ENCODE measurements at regions not wholly inside any gene's neighbourhood (a gene's known extent, or its start where the extent isn't known, plus 50 kb on each side); places are given as distances from the start of the nearest gene placed in this dataset.
A peak's percentile ranks its signal among the peaks of the same experiment; 100 is the strongest.

- Mint-ChIP-seq H3K9me3 (no peaks in the 10 kb centered on the region), H3K27ac (peak overlapping the region; percentile 51; the same call in 1 of the 2 replicates), H3K4me3 (peak overlapping the region; percentile 57), H3K36me3 (no peaks in the 10 kb centered on the region), H3K27me3 (ENCODE audit: low read depth) (peaks cover 8% of the 10 kb centered on the region), H3K4me1 (peaks cover 54% of the 10 kb centered on the region)
- TF ChIP-seq NR2C2 (CRISPR knock-in tag; IDR thresholded peaks at IDR 0.05) (no peak), EMX1 (CRISPR knock-in tag; IDR thresholded peaks at IDR 0.05) (no peak), CREB1 (CRISPR knock-in tag; IDR thresholded peaks at IDR 0.05) (no peak), ZNF138 (CRISPR knock-in tag; conservative IDR thresholded peaks at IDR 0.05) (no peak), ZNF219 (CRISPR knock-in tag; IDR thresholded peaks at IDR 0.05; ENCODE audit: borderline replicate concordance) (no peak), NFE2L1 (CRISPR knock-in tag; IDR thresholded peaks at IDR 0.05) (no peak), ETV6 (CRISPR knock-in tag; IDR thresholded peaks at IDR 0.05) (no peak), ZNF425 (CRISPR knock-in tag; conservative IDR thresholded peaks at IDR 0.05) (no peak), GRHL2 (CRISPR knock-in tag; IDR thresholded peaks at IDR 0.05; ENCODE audit: insufficient replicate concordance, severe bottlenecking) (no peak), ESRRA (CRISPR knock-in tag; IDR thresholded peaks at IDR 0.05; ENCODE audit: borderline replicate concordance) (no peak), IRF1 (CRISPR knock-in tag; IDR thresholded peaks at IDR 0.05) (no peak), IRF2 (CRISPR knock-in tag; IDR thresholded peaks at IDR 0.05; ENCODE audit: borderline replicate concordance, low read depth) (no peak), GTF2I (CRISPR knock-in tag; conservative IDR thresholded peaks at IDR 0.05) (no peak), ZNF232 (CRISPR knock-in tag; IDR thresholded peaks at IDR 0.05) (no peak)
- TF ChIP-seq, protein P1, sequence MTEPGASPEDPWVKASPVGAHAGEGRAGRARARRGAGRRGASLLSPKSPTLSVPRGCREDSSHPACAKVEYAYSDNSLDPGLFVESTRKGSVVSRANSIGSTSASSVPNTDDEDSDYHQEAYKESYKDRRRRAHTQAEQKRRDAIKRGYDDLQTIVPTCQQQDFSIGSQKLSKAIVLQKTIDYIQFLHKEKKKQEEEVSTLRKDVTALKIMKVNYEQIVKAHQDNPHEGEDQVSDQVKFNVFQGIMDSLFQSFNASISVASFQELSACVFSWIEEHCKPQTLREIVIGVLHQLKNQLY (CRISPR knock-in tag; IDR thresholded peaks at IDR 0.05) = no peak
- TF ChIP-seq, protein P2, sequence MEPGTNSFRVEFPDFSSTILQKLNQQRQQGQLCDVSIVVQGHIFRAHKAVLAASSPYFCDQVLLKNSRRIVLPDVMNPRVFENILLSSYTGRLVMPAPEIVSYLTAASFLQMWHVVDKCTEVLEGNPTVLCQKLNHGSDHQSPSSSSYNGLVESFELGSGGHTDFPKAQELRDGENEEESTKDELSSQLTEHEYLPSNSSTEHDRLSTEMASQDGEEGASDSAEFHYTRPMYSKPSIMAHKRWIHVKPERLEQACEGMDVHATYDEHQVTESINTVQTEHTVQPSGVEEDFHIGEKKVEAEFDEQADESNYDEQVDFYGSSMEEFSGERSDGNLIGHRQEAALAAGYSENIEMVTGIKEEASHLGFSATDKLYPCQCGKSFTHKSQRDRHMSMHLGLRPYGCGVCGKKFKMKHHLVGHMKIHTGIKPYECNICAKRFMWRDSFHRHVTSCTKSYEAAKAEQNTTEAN (CRISPR knock-in tag; IDR thresholded peaks at IDR 0.05) = no peak
- TF ChIP-seq, protein P3, sequence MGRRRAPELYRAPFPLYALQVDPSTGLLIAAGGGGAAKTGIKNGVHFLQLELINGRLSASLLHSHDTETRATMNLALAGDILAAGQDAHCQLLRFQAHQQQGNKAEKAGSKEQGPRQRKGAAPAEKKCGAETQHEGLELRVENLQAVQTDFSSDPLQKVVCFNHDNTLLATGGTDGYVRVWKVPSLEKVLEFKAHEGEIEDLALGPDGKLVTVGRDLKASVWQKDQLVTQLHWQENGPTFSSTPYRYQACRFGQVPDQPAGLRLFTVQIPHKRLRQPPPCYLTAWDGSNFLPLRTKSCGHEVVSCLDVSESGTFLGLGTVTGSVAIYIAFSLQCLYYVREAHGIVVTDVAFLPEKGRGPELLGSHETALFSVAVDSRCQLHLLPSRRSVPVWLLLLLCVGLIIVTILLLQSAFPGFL (CRISPR knock-in tag; IDR thresholded peaks at IDR 0.05; ENCODE audit: borderline replicate concordance) = no peak
- TF ChIP-seq, protein P4, sequence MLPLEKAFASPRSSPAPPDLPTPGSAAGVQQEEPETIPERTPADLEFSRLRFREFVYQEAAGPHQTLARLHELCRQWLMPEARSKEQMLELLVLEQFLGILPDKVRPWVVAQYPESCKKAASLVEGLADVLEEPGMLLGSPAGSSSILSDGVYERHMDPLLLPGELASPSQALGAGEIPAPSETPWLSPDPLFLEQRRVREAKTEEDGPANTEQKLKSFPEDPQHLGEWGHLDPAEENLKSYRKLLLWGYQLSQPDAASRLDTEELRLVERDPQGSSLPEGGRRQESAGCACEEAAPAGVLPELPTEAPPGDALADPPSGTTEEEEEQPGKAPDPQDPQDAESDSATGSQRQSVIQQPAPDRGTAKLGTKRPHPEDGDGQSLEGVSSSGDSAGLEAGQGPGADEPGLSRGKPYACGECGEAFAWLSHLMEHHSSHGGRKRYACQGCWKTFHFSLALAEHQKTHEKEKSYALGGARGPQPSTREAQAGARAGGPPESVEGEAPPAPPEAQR (CRISPR knock-in tag; IDR thresholded peaks at IDR 0.05) = no peak
- CTCF ChIA-PET = interaction anchor here (0.9 to 1.2 kb wide), 3 partner anchors 96 to 288 kb away, joined by 4 to 6 read pairs (median 5); no protein-coding TSS in a partner anchor
- POLR2A ChIA-PET = interaction anchor here (1.0 kb wide), 1 partner anchor 12 kb away, joined by 4 read pairs; no protein-coding TSS in a partner anchor
- ATAC-seq (peak; percentile 58), DNase-seq (ENCODE audit: low spot score) (peak; percentile 24)
Measured at GRCh38 chr19:13622766-13623715, 116.8 kb upstream of the CACNA1A start.

Measured in WTC11 (cell line).